ENCODE measurements at regions not wholly inside any gene's neighbourhood (a gene's known extent, or its start where the extent isn't known, plus 50 kb on each side); places are given as distances from the start of the nearest gene placed in this dataset.
"Not testable (repeated sequence)": the region's sequence is repeated elsewhere in the genome, so short reads cannot be mapped to it uniquely, and the experiment has no call there.

DNA sequence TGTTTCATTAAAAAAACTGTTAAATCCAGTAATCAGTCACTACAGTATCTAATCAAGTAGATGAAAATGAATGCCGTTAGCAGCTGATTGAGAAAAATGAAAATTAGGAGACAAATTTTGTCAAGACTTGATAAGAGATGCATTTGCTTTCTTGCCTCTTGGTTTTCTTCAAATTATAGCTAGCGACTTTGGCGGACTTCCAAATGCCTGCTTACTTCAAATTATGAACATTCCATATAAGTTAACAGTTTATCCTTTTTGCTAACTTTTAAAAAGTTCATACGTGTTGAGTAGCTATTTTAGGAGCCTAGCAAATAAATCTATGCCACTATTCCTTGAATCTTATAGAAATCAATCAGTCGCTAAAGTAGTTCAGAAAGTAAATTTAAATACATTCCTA, 58.8 kb downstream of the PPP4R3C start:
- DNase-seq: no peak

DNA sequence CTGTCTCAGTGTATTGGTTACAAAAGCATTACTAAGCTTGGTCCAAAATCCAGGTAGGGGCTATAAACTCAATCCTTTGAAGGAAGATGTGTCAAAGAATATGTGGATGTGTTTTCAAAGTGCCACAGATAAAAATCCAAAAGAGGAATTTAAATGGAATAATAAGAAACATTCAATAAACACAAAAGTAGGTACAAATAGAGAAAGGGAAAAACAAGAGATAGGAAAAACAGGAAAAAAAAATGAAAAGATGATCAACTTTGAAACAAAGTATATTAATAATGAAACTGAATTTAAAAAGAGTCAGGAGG, 64.0 kb downstream of the PPP4R3C start:
- DNase-seq: no peak

DNA sequence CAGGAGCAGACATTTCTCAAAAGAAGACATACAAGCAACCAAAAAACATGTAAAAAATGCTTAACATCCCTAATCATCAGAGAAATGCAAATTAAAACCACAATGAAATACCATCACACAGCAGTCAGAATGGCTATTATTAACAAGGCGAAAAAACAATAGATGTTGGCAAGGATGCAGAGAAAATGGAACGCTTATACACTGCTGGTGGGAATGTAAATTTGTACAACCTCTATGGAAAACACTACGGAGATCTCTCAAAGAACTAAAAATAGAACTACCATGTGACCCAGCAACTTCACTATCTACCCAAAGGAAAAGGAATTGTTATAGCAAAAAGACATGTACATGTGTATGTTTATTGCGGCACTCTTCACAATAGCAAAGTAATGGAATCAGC, 71.5 kb downstream of the PPP4R3C start:
- no peak for DNase-seq

DNA sequence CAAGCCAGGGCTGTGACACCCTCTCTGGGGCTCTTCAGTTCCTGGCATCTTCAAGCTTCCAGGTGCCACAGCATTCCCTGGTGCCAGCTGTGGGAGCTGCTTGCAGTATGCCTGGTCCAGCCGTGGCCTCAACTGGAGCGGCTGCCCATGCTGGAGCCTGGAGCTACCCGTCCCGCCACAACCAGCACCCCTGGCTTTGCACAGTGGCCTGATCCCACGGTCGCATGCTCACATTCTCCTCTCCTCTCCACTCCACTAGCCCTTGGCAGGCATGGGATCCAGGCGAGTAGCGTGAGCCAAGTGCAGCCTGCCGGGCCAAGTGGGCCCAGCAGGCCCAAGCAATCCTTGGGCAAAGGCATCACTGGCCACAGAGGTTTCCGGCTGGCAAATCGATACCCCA, 81.7 kb downstream of the PPP4R3C start:
- DNase-seq: no peak

DNA sequence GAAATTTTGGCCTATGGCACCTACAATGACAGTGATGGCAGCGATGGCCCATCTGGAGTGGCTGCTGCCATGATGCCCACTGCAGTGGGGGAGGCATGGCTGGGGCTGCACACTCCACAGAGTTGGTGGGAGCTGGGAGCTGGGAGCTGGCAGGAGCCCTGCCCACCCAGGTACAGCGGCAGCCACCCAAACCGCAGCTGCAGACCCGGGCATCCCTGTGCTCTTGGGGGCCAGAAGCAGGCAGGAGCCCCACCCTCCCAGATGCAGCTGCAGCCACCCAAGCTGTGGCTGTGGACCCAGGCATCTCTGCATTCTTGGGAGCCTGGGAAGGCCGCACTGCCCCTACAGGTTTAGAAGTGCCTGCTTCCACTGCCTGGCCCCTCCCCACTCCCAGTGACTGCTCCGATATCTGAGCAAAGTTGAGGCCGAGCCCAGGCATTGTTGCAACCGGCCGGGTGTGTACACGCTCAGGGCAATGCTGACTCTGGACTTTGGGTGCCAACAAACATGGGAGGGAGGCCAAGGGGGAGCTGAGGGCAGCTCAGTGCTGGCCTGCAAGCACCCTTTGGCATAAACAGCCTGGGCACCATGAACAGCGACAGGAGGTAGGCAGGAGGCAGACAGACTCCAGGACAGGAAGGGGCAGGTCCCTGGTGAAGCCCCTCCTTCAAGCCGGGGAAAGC, 82.8 kb downstream of the PPP4R3C start:
- DNase-seq: no peak

DNA sequence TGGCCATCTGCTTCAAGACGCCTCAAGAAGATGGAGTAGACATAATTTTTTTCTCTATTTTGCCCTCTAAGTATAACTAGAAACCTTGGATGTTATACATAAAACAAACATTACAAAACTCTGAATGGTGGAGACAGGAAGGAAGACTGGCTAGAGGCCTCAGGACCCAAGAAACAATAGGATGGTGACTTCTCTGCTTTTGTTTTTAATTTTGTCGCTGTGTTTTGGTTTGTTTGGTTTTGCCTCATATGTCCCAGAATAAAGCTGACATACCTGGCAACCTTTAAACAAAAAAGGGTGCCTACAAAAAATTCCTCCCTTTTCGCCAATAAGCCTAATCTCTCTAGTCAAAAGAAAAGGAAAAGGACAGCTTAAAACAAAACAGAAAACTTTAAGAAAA, 109.1 kb downstream of the PPP4R3C start:
- no peak for DNase-seq

GRCh38 chrX:27350476-27350875, 112.7 kb downstream of the PPP4R3C start:
- no peak for DNase-seq

DNA sequence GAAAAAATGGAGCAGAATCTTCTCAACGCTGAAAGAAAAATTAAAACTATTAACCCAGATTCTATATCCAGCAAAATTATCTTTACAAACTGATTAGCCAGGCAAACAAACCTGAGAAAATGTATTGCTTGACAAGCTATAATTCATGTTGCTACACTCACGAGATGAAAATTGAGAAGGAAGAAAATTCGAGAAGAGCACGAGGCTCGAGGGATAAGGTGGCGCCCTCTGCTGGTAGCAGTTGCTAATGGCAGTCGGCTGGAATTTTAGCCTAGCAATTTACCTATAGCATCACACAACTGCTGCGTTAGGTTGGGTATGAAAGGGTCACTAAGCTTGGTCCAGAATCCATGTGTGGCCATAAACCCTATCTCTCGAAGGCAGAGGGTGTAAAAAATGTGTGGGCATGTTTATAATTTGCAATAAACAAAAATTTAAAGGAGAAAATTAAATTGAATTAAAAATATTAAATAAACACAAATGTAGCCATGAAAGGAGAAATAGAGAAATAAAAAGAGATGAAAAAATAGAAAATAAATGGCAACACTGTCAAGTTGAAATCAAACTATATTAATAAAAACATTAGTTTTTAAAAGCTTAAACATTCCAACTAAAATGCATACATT, 126.6 kb downstream of the PPP4R3C start:
- peak; percentile 69 for DNase-seq

DNA sequence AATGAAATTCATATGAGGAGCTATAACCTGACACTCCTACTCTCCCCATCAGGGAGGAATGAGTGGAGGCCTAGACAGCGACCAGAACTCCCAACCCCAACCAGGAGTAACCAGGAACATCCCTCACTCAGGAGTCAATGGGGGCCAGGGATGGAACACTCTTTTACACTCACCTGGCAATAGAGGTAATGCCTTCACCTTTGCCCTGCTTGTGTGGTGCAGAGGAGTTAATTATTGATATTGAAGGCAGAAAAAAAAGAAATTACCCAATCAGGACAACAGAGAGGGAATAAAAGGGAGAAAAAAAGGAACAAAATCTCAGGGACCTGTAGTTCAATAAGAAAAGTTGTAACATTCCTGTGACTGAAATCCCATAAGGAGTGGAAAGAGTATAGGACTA, 141.5 kb downstream of the PPP4R3C start:
- DNase-seq: no peak

DNA sequence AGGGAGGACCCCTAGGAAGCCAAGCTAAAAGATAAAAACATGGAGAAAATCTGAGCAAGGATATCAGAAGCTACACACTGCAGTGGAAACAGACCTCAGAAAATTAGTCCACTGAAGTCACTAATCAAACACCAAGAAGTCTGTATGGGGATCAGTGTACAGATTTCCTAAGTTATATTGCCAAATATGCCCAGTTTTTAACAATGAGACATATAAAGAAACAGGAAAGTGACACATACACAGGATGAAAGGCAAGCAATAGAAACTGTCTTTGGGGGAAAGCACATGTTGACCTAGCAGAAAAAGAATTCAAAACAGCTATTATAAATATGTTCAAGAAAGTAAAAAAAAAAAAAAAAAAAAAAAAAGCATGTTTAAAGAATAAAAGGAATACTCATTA, 153.7 kb downstream of the PPP4R3C start:
- no peak for DNase-seq

- DNase-seq: no peak
Observed at GRCh38 chrX:27307546-27307945, 155.6 kb downstream of the PPP4R3C start.

GRCh38 chrX:27292552-27292951, 170.6 kb downstream of the PPP4R3C start:
- not testable (repeated sequence) for DNase-seq

DNA sequence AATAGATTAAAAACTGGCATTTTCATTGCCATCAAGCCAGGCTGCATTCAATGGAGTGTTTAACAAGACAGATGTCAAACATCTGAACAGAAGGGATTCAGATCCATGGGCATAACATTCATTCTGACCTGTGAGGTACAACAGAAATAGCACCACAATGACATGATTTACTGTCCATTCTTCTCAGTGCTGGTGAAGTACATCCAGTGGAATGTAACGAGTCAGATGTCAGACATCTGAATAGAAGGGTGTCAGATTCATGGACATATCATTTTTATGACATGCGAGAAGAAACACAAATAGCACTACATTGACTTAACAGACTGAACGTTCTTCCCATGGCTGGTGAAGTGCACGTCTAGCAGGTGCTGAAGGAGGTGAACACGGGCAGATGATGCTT, 186.4 kb downstream of the PPP4R3C start:
- no peak for DNase-seq

DNA sequence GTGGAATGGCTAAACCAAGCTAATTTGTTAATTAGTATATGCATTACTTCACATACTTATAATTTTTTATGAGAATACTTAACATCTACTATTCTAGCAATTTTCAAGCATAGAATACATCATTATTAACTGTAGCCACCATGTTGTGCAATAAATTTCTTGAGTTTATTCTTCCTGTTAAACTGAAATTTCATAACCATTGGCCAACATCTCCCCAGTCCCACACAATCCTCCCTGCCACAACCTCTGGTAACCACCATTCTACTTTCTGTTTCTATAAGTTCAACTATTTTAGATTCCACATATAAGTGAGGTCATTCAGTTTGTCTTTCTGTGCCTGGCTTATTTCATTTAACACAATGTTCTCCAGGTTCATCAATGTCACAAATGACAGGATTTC, 208.5 kb downstream of the PPP4R3C start:
- DNase-seq: no peak

GRCh38 chrX:27251369-27251768, 211.8 kb downstream of the PPP4R3C start:
- no peak for DNase-seq

DNA sequence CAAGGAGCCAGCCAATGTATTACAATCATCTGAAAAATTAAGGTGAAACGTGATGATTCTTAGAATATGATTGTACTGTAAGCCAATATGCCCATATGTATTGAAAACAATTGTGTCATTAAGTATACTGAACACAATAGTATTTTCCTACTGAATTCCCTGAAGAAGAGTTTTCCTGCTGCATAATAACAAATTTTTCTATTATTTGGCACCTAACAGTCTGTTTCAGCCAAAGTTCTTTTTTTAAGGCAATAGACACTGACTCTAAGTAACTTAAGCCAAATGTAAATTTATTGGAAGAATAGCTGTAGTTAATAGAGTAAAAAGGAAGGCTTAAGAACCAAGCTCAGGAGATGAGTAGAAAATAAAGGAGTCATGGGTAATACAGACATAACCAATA, 220.6 kb downstream of the PPP4R3C start:
- DNase-seq: no peak

DNA sequence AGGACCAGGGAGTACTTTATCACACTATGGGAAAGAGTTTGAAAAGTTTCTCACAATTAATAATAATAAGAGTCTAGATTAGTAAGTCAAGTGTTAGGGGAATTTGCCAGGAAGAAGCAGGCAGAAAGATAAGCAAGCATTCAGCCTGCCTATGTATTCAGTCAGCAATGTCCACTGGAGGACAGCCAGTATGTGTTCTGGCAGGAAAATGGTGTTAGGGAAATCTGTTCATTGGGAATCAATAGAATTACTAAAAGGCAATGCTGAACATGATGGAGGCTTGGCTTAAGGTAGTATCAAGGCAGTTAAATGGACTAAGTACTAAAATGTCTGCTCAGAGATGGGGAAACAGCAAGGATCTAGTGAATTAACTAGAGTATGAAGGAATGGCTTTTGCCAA, 221.2 kb downstream of the PPP4R3C start:
- DNase-seq: no peak

DNA sequence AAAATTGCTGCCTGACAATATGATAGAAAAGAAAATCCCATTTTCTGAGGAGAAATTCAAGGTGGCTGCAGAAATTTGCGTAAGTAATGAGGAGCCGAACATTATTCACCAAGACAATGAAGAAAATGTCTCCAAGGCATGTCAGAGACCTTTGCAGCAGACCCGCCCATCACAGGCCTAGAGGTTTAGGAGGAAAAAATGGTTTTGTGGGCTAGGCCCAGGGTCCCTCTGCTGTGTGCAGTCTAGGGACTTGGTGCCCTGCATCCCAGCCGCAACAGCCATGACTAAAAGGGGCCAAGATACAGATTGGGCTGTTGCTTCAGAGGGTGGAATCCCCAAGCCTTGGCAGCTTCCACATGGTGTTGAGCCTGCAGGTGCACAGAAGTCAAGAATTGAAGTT, 223.1 kb downstream of the PPP4R3C start:
- not testable (repeated sequence) for DNase-seq

- DNase-seq: no peak
Observed at GRCh38 chrX:27236681-27237080, 226.5 kb downstream of the PPP4R3C start.

DNA sequence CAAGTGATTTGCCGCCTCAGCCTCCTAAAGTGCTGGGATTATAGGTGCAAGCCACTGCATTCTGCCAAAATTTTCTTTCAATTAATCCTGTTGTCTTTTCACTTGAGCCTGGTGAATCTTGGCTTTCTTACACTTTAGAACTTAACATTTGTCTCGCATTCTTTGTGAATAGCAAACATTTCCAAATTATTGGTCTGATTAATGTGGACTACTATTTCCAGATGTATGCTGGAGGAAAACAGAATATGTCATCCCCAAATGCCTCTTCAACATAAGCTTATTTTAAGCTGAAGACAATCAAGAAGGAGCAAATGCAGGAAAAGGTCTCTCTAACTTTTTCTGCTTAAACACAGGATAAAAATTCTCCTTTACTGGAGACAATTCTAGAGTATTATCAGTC, 233.4 kb downstream of the PPP4R3C start:
- DNase-seq: no peak

DNA sequence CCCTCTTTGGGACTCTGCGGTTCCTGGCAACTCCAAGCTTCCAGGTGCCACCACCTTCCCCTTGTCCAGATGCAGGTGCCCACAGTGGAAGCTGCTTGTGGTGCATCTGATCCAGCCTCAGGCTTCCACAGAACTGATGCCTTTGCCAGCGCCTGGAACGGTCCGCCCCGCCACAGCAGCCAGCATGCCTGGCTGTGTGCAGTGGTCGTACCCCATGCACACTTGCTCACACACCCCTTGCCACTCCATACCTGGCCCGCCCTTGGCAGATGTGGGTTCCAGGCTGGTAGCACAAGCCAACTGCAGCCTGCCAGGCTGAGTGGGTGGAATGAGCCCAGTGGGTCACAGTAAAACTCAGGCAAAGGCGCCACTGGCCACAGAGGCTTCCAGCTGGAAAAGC, 240.5 kb downstream of the PPP4R3C start:
- DNase-seq: no peak

DNA sequence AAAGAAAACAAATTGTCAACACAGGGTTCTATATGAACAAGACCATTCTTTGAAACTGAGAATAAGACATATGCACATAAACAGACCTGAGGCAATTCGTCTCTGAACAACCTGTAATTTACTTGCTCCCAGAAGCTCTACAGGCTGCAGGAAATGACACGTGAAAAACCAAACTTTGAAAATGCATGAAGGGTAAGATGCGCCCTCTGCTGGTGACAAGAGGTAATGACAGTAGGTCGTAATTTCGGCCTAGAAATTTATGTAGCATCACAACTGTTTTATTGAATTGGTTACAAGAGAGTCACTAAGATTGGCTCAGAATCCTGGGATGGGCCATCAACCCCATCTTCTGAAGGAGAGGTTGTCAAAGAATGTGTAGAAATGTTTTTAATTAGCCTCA, 276.5 kb downstream of the PPP4R3C start:
- peak; percentile 41 for DNase-seq

- no peak for DNase-seq
Observed at GRCh38 chrX:27163236-27163635, 299.9 kb downstream of the PPP4R3C start.

DNA sequence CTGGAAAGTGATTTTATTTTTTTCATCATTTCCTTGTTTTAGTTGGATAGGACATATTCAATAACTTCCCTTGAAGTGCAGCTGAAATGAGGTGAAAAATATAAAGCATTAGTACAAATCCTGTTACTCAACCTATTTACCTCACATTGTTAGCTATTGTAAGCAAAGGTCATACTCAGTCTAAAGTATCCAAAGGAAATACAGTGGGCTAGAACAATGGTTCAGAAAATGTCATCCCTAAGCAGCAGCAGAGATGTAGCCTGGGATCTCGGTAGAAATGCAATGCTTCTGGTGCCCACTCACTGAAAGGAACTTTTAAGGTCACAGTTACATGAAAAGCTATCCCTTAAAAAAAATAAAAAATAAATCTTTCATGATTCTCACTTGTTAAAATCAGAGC, 300.6 kb downstream of the PPP4R3C start:
- DNase-seq: no peak

DNA sequence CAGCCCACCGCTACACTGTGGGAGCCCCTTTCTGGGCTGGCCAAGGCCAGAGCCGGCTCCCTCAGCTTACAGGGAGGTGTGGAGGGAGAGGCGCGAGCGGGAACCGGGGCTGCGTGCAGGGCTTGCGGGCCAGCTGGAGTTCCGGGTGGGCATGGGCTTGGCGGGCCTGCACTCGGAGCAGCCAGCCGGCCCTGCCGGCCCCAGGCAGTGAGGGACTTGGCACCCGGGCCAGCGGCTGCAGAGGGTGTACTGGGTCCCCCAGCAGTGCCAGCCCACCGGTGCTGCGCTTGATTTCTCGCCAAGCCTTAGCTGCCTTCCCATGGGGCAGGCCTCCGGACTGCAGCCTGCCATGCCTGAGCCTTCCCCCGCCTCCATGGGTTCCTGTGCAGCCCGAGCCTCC, 306.2 kb downstream of the PPP4R3C start:
- DNase-seq: not testable (repeated sequence)
